Right forelimb (tissue), 1 donor: ENCODE measurements at regions not wholly inside any gene's neighbourhood (a gene's known extent, or its start where the extent isn't known, plus 50 kb on each side); places are given as distances from the start of the nearest gene placed in this dataset.
"Not testable (repeated sequence)": the region's sequence is repeated elsewhere in the genome, so short reads cannot be mapped to it uniquely, and the experiment has no call there.

Experiments
- DNase-seq: peaks from one replicate; pipeline ENCODE4 v3.0.0-alpha.2; 2018

- DNase-seq, result no peak
Observed at GRCh38 chr9:13470836-13471235, 191.3 kb upstream of the MPDZ start.

GRCh38 chr9:13467157-13467556 lies 187.7 kb upstream of the MPDZ start:
- no peak for DNase-seq

- no peak for DNase-seq
Observed at GRCh38 chr9:13461414-13461991, 182.0 kb upstream of the MPDZ start.

GRCh38 chr9:13459071-13459470 lies 179.6 kb upstream of the MPDZ start:
- DNase-seq, result no peak

GRCh38 chr9:13457795-13458194 lies 178.3 kb upstream of the MPDZ start:
- no peak for DNase-seq

GRCh38 chr9:13450723-13451122 lies 171.2 kb upstream of the MPDZ start:
- no peak for DNase-seq

GRCh38 chr9:13448482-13448881 lies 169.0 kb upstream of the MPDZ start:
- DNase-seq, result no peak

- no peak for DNase-seq
Observed at GRCh38 chr9:13447843-13448422, 168.4 kb upstream of the MPDZ start.

- no peak for DNase-seq
Observed at GRCh38 chr9:13446938-13447842, 167.7 kb upstream of the MPDZ start.

GRCh38 chr9:13446286-13446937 lies 166.9 kb upstream of the MPDZ start:
- no peak for DNase-seq

- DNase-seq, result no peak
Observed at GRCh38 chr9:13445103-13445500, 165.6 kb upstream of the MPDZ start.

GRCh38 chr9:13444245-13445102 lies 165.0 kb upstream of the MPDZ start:
- DNase-seq, result no peak

GRCh38 chr9:13443346-13444244 lies 164.1 kb upstream of the MPDZ start:
- DNase-seq, result peak; percentile 66

GRCh38 chr9:13439685-13440476 lies 160.4 kb upstream of the MPDZ start:
- DNase-seq, result no peak

- no peak for DNase-seq
Observed at GRCh38 chr9:13437866-13438265, 158.4 kb upstream of the MPDZ start.

- no peak for DNase-seq
Observed at GRCh38 chr9:13436591-13436990, 157.1 kb upstream of the MPDZ start.

GRCh38 chr9:13433453-13433852 lies 154.0 kb upstream of the MPDZ start:
- DNase-seq, result not testable (repeated sequence)

GRCh38 chr9:13432904-13433303 lies 153.4 kb upstream of the MPDZ start:
- DNase-seq, result no peak

- no peak for DNase-seq
Observed at GRCh38 chr9:13431692-13432091, 152.2 kb upstream of the MPDZ start.

GRCh38 chr9:13431222-13431536 lies 151.7 kb upstream of the MPDZ start:
- DNase-seq, result no peak
